H1 (cell line): ENCODE measurements at regions not wholly inside any gene's neighbourhood (a gene's known extent, or its start where the extent isn't known, plus 50 kb on each side); places are given as distances from the start of the nearest gene placed in this dataset.
"Not testable (repeated sequence)": the region's sequence is repeated elsewhere in the genome, so short reads cannot be mapped to it uniquely, and the experiment has no call there.

Experiments
- CTCF ChIA-PET: fragments of 300-600 bp; sonication (Branson Sonifier 250); formaldehyde crosslinking; loops from one replicate; lab custom pipeline; 2021; ENCODE audit not compliant: partially characterized antibody; lab: Charles Lee
- POLR2A ChIA-PET: fragments of 300-600 bp; sonication (Branson Sonifier 250); formaldehyde crosslinking; loops from one replicate; lab custom pipeline; 2021; ENCODE audit warnings: inconsistent platforms; ENCODE audit not compliant: partially characterized antibody; lab: Charles Lee
- DNase-seq, 2 experiments: peaks; one replicate each; pipeline versions ENCODE4 v3.0.0 to v3.0.0-alpha.2; 2010 to 2022; ENCODE audit warnings: low spot score in 2 of 2, low read depth in 1 of 2, mixed read lengths in 1 of 2
- FAIRE-seq: peaks from 2 replicates; lab custom pipeline; 2011; peaks lifted over from hg19 to GRCh38; lab: Jason Lieb, UNC
- H2AFZ ChIP-seq: 2 replicates; pipeline ENCODE4 v1.8.1; 2012; ENCODE audit warnings: low read length, inconsistent platforms
- H2AK5ac ChIP-seq: 2 replicates; pipeline ENCODE4 v1.6.1; 2013; ENCODE audit warnings: low read depth, low read length
- H2BK120ac ChIP-seq: replicated peaks from 2 replicates; pipeline ENCODE3; 2013; ENCODE audit warnings: low read depth, low read length, inconsistent platforms
- H2BK12ac ChIP-seq: 2 replicates; pipeline ENCODE4 v1.6.1; 2013; ENCODE audit warnings: low read depth, low read length
- H2BK15ac ChIP-seq: 2 replicates; pipeline ENCODE4 v1.6.1; 2013; ENCODE audit warnings: low read length
- H2BK20ac ChIP-seq: 2 replicates; pipeline ENCODE4 v1.6.1; 2013; ENCODE audit warnings: low read length
- H2BK5ac ChIP-seq: 2 replicates; pipeline ENCODE4 v1.6.1; 2013; ENCODE audit warnings: low read depth, low read length
- H3K14ac ChIP-seq: 2 replicates; pipeline ENCODE4 v1.6.1; 2013; ENCODE audit warnings: inconsistent platforms; ENCODE audit not compliant: insufficient read length
- H3K18ac ChIP-seq: 2 replicates; pipeline ENCODE4 v1.6.1; 2013; ENCODE audit warnings: low read length; ENCODE audit errors: extremely low read depth
- H3K23ac ChIP-seq: 2 replicates; pipeline ENCODE4 v1.6.1; 2013; ENCODE audit warnings: inconsistent platforms; ENCODE audit not compliant: insufficient read length
- H3K23me2 ChIP-seq: 2 replicates; pipeline ENCODE4 v1.6.1; 2013; ENCODE audit warnings: low read depth, low read length
- H3K27ac ChIP-seq: 2 replicates; pipeline ENCODE4 v1.6.1; 2011; ENCODE audit warnings: low read depth, low read length, inconsistent platforms
- H3K27me3 ChIP-seq, 4 experiments: replicated peaks in 1 of 4; 1 replicate in 1 of 4; 2 replicates in 3 of 4; pipeline versions ENCODE4 v1.6.1 to v1.8.1; 2011 to 2013; ENCODE audit warnings: low read length in 3 of 4, mild to moderate bottlenecking in 3 of 4, inconsistent platforms in 2 of 4, mixed read lengths in 2 of 4, moderate library complexity in 1 of 4; ENCODE audit not compliant: control insufficient read depth in 3 of 4, insufficient read depth in 3 of 4; ENCODE audit errors: extremely low read depth in 1 of 4
- H3K36me3 ChIP-seq, 4 experiments: 2 replicates each; pipeline versions ENCODE4 v1.6.1 to v1.8.1; 2011 to 2013; ENCODE audit warnings: mild to moderate bottlenecking in 4 of 4, low read length in 3 of 4, moderate library complexity in 2 of 4, control low read depth in 1 of 4, inconsistent platforms in 1 of 4; ENCODE audit not compliant: insufficient read depth in 4 of 4, control insufficient read depth in 2 of 4
- H3K4ac ChIP-seq: replicated peaks from 2 replicates; pipeline ENCODE3; 2013; ENCODE audit warnings: low read length, low read depth, mixed read lengths, inconsistent platforms; ENCODE audit not compliant: insufficient read length
- H3K4me1 ChIP-seq, 4 experiments: replicated peaks in 1 of 4; 1 replicate in 1 of 4; 2 replicates in 3 of 4; pipeline versions ENCODE4 v1.6.1 to v1.8.1; 2011 to 2013; ENCODE audit warnings: low read length in 3 of 4, inconsistent platforms in 2 of 4, mixed read lengths in 1 of 4; ENCODE audit not compliant: insufficient read depth in 4 of 4, control insufficient read depth in 3 of 4
- H3K4me2 ChIP-seq, 2 experiments: 2 replicates each; pipeline versions ENCODE4 v1.6.1 to v1.8.1; 2011 to 2013; ENCODE audit warnings: low read depth in 2 of 2, low read length in 2 of 2, control low read depth in 1 of 2, inconsistent platforms in 1 of 2, mild to moderate bottlenecking in 1 of 2; ENCODE audit not compliant: insufficient read depth in 1 of 2
- H3K4me3 ChIP-seq, 4 experiments: fragments of 200-600, 300-600 bp in 1 of 4; sonication (generic), shearing (Covaris generic), sonication (Bioruptor Twin) in 1 of 4; 2 replicates each; pipeline versions ENCODE4 v1.5.1 to v1.8.1; 2011 to 2016; ENCODE audit warnings: low read length in 4 of 4, low read depth in 3 of 4, control low read depth in 2 of 4, inconsistent platforms in 2 of 4, mild to moderate bottlenecking in 2 of 4, mixed read lengths in 1 of 4, moderate library complexity in 1 of 4; ENCODE audit not compliant: insufficient read depth in 2 of 4; ENCODE audit errors: extremely low read depth in 1 of 4
- H3K56ac ChIP-seq: replicated peaks from 2 replicates; pipeline ENCODE3; 2013; ENCODE audit warnings: low read depth, mild to moderate bottlenecking, mixed read lengths, low read length, inconsistent platforms; ENCODE audit not compliant: insufficient read length
- H3K79me1 ChIP-seq: 2 replicates; pipeline ENCODE4 v1.6.1; 2013; ENCODE audit warnings: low read depth, low read length, control low read depth
- H3K79me2 ChIP-seq, 2 experiments: 2 replicates each; pipeline versions ENCODE4 v1.6.1 to v1.8.1; 2012 to 2013; ENCODE audit warnings: low read length in 2 of 2, mild to moderate bottlenecking in 2 of 2, inconsistent platforms in 1 of 2; ENCODE audit not compliant: insufficient read depth in 2 of 2, control insufficient read depth in 1 of 2
- H3K9ac ChIP-seq, 4 experiments: replicated peaks in 1 of 4; 1 replicate in 1 of 4; 2 replicates in 3 of 4; pipeline versions ENCODE4 v1.6.1 to v1.8.1; 2011 to 2013; ENCODE audit warnings: low read depth in 3 of 4, low read length in 3 of 4, control low read depth in 2 of 4, mild to moderate bottlenecking in 2 of 4, moderate library complexity in 2 of 4, inconsistent platforms in 1 of 4; ENCODE audit errors: extremely low read depth in 1 of 4
- H3K9me3 ChIP-seq, 2 experiments: 2 replicates each; pipeline versions ENCODE4 v1.6.1 to v1.8.1; 2012 to 2013; ENCODE audit warnings: mild to moderate bottlenecking in 2 of 2, moderate library complexity in 2 of 2, control low read depth in 1 of 2, inconsistent platforms in 1 of 2, low read depth in 1 of 2, low read length in 1 of 2, mixed read lengths in 1 of 2; ENCODE audit not compliant: insufficient read depth in 2 of 2
- H4K20me1 ChIP-seq, 2 experiments: replicated peaks in 1 of 2; 2 replicates each; pipeline versions ENCODE3 to v1.8.1; 2011 to 2013; ENCODE audit warnings: inconsistent platforms in 2 of 2, low read length in 2 of 2, mild to moderate bottlenecking in 1 of 2; ENCODE audit not compliant: insufficient read depth in 2 of 2, control insufficient read depth in 1 of 2
- H4K5ac ChIP-seq: 2 replicates; pipeline ENCODE4 v1.6.1; 2013; ENCODE audit warnings: low read length, low read depth, mixed read lengths, inconsistent platforms; ENCODE audit not compliant: insufficient read length
- H4K8ac ChIP-seq: 2 replicates; pipeline ENCODE4 v1.8.0; 2013; ENCODE audit warnings: mild to moderate bottlenecking, moderate library complexity, low read length, inconsistent platforms; ENCODE audit not compliant: insufficient read depth; ENCODE audit errors: extremely low read depth
- H4K91ac ChIP-seq: replicated peaks from 2 replicates; pipeline ENCODE3; 2013; ENCODE audit warnings: low read length, mixed read lengths, inconsistent platforms; ENCODE audit not compliant: insufficient read length
- HDAC2 ChIP-seq, 2 experiments: fragments of 300-600 bp in 1 of 2; sonication (generic) in 1 of 2; IDR thresholded peaks; 2 replicates each; pipeline ENCODE4 v1.6.1; 2011 to 2012; ENCODE audit warnings: low read depth in 2 of 2, low read length in 2 of 2, mild to moderate bottlenecking in 2 of 2, moderate library complexity in 2 of 2, borderline replicate concordance in 1 of 2, inconsistent platforms in 1 of 2
- JUND ChIP-seq: IDR thresholded peaks from 2 replicates; pipeline ENCODE4 v1.6.1; 2011; ENCODE audit warnings: mild to moderate bottlenecking, improper control_type of control experiment, low read length
- POLR2A ChIP-seq, 2 experiments: IDR thresholded peaks; 1 replicate in 1 of 2; 2 replicates in 1 of 2; pipeline ENCODE4 v1.6.1; 2011; ENCODE audit warnings: low read depth in 2 of 2, low read length in 2 of 2, mild to moderate bottlenecking in 2 of 2; ENCODE audit errors: control extremely low read depth in 1 of 2
- SP4 ChIP-seq: IDR thresholded peaks from 2 replicates; pipeline ENCODE4 v1.6.1; 2012; ENCODE audit warnings: low read length, inconsistent platforms
- WGBS, 2 experiments: shearing (Covaris generic) in 1 of 2; methylation state at CpG; one replicate each; pipeline versions ENCODE4 v1.1.6 to v1.1.7; 2013 to 2015; ENCODE audit warnings: low lambda C conversion rate in 2 of 2, mixed read lengths in 2 of 2, inconsistent platforms in 1 of 2, low coverage in 1 of 2, missing lambda C conversion rate in 1 of 2; ENCODE audit not compliant: insufficient replicate concordance in 2 of 2, insufficient coverage in 1 of 2, insufficient read length in 1 of 2; ENCODE audit errors: extremely low coverage in 1 of 2, missing lambda C conversion rate in 1 of 2; 5-methylcytosine and 5-hydroxymethylcytosine counted together
- TF ChIP-seq, protein P1 (sequence below): IDR thresholded peaks from 2 replicates; pipeline ENCODE4 v1.6.1; 2012; ENCODE audit warnings: inconsistent platforms

DNA sequence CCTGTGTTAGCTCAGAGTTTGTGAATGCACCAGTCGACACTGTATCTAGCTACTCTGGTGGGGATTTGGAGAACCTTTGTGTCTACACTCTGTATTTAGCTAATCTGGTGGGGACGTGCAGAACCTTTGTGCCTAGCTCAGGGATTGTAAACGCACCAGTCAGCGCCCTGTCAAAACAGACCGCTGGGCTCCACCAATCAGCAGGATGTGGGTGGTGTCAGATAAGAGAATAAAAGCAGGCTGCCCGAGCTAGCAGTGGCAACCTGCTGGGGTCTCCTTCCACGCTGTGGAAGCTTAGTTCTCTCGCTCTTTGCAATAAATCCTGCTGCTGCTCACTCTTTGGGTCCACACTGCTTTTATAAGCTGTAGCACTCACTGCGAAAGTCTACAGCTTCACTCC, 324.2 kb downstream of the RAD51AP2 start (continued):
- TF ChIP-seq JUND (no peak), POLR2A (IDR thresholded peaks at IDR 0.05; ENCODE audit: control extremely low read depth in 1 of 2, low read depth in 2 of 2, low read length in 2 of 2) (no peak), SP4 (no peak), HDAC2 (IDR thresholded peaks at IDR 0.05; ENCODE audit: borderline replicate concordance in 1 of 2, low read depth in 2 of 2, low read length in 2 of 2) (no peak)
- TF ChIP-seq, protein P1, sequence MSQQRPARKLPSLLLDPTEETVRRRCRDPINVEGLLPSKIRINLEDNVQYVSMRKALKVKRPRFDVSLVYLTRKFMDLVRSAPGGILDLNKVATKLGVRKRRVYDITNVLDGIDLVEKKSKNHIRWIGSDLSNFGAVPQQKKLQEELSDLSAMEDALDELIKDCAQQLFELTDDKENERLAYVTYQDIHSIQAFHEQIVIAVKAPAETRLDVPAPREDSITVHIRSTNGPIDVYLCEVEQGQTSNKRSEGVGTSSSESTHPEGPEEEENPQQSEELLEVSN = no peak

DNA sequence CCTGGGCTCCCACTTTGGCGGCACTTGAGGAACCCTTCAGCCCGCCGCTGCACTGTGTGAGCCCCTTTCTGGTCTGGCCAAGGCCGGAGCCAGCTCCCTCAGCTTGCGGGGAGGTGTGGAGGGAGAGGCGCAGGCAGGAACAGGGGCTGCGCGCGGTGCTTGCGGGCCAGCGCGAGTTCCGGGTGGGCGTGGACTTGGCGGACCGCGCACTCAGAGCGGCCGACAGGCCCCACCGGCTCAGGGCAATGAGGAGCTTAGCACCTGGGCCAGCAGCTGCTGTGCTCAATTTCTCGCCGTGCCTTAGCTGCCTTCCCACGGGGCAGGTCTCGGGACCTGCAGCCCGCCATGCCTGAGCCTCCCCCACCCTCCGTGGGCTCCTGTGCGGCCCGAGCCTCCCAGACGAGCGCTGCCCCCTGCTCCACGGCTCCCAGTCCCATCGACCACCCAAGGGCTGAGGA, 324.8 kb downstream of the RAD51AP2 start:
- 93% methylated on average over 14 of the region's 32 CpGs; no CpG with 5 or more reads in 1 of the 2 experiments for WGBS, 2 experiments
- CTCF ChIA-PET = interaction anchor here (1.2 to 1.4 kb wide), 3 partner anchors 9 to 116 kb away, joined by 3 to 6 read pairs (median 5); no protein-coding TSS in a partner anchor
- H2AK5ac ChIP-seq, H2BK15ac ChIP-seq, POLR2A ChIA-PET, H2BK20ac ChIP-seq, H4K8ac ChIP-seq, H4K91ac ChIP-seq, H3K23me2 ChIP-seq, H3K9me3 ChIP-seq, H2BK12ac ChIP-seq, H4K20me1 ChIP-seq, H2AFZ ChIP-seq, H4K5ac ChIP-seq, FAIRE-seq, H3K4me1 ChIP-seq, H3K9ac ChIP-seq, H3K27me3 ChIP-seq, H3K79me2 ChIP-seq, H3K18ac ChIP-seq, H3K4ac ChIP-seq, H3K56ac ChIP-seq, H3K14ac ChIP-seq, H2BK5ac ChIP-seq, H3K23ac ChIP-seq, DNase-seq, H3K27ac ChIP-seq, H2BK120ac ChIP-seq, H3K4me3 ChIP-seq, H3K79me1 ChIP-seq, H3K36me3 ChIP-seq, H3K4me2 ChIP-seq: not testable (repeated sequence)
